Tibial artery (tissue), 4 donors: ENCODE measurements at regions not wholly inside any gene's neighbourhood (a gene's known extent, or its start where the extent isn't known, plus 50 kb on each side); places are given as distances from the start of the nearest gene placed in this dataset.

Experiments
- DNase-seq, 2 donors: peaks; one replicate each; pipeline ENCODE4 v3.0.0-alpha.2; 2019
- H3K27ac ChIP-seq, 2 donors: fragments of 200-600 bp; sonication (generic) in 1 of 2; 1 replicate in 1 of 2; 2 replicates in 1 of 2; pipeline ENCODE4 v1.5.1; 2018 to 2019; ENCODE audit warnings: mild to moderate bottlenecking in 1 of 2
- H3K27me3 ChIP-seq, 2 donors: fragments of 200-600 bp; sonication (generic) in 1 of 2; one replicate each; pipeline versions ENCODE4 v1.5.1 to v1.6.0; 2016 to 2019
- H3K36me3 ChIP-seq, 3 donors: fragments of 200-600 bp; sonication (generic) in 2 of 3; one replicate each; pipeline ENCODE4 v1.5.1; 2016 to 2019; ENCODE audit warnings: mild to moderate bottlenecking in 2 of 3
- H3K4me1 ChIP-seq, 4 donors: fragments of 200-600 bp; sonication (generic) in 2 of 4; 1 replicate in 3 of 4; 2 replicates in 1 of 4; pipeline ENCODE4 v1.5.1; 2016 to 2019
- H3K4me3 ChIP-seq, 2 donors: fragments of 200-600 bp; sonication (generic) in 1 of 2; 1 replicate in 1 of 2; 2 replicates in 1 of 2; pipeline ENCODE4 v1.5.1; 2018 to 2019; ENCODE audit warnings: mild to moderate bottlenecking in 2 of 2
- H3K9me3 ChIP-seq, 3 donors: fragments of 200-600 bp; sonication (generic) in 1 of 3; one replicate each; pipeline ENCODE4 v1.5.1; 2016 to 2019
- CTCF ChIP-seq, 2 experiments: fragments of 200-600 bp in 1 of 2; fragments of 450-650 bp in 1 of 2; IDR thresholded peaks; one replicate each; pipeline ENCODE4 v1.5.1; 2017 to 2019; ENCODE audit warnings: antibody characterized with exemption in 2 of 2, mild to moderate bottlenecking in 1 of 2, moderate library complexity in 1 of 2
- intact Hi-C: fragments of 100-400 bp; cut with DNase I; formaldehyde crosslinking; loops from one replicate; pipeline ENCODE4 v1.15.0; 2023; ENCODE audit warnings: low total_unique reads

GRCh38 chr11:69391192-69392103 lies 90.0 kb upstream of the LINC01488 start:
- Histone ChIP-seq H3K27ac (no peak overlapping the region), H3K4me3 (no peak overlapping the region), H3K27me3 (peaks cover 0 to 20% of the 10 kb centered on the region in 2 donors), H3K36me3 (no peaks in the 10 kb centered on the region), H3K4me1 (no peaks in the 10 kb centered on the region), H3K9me3 (peaks cover 9 to 13% (median 11%) of the 10 kb centered on the region in 3 donors)
- intact Hi-C loops: no loop called here
- DNase-seq: peak in 1 of 2 donors; percentile 50
- TF ChIP-seq CTCF (IDR thresholded peaks at IDR 0.05): no peak

GRCh38 chr11:69392104-69392653 lies 89.3 kb upstream of the LINC01488 start:
- Histone ChIP-seq H3K9me3 (peaks cover 9 to 13% (median 11%) of the 10 kb centered on the region in 3 donors), H3K27ac (no peak overlapping the region), H3K27me3 (peaks cover 0 to 20% of the 10 kb centered on the region in 2 donors), H3K4me1 (no peaks in the 10 kb centered on the region), H3K36me3 (no peaks in the 10 kb centered on the region), H3K4me3 (no peak overlapping the region)
- intact Hi-C loops: no loop called here
- no peak for TF ChIP-seq CTCF (IDR thresholded peaks at IDR 0.05)
- no peak for DNase-seq

GRCh38 chr11:69393178-69393832 lies 88.2 kb upstream of the LINC01488 start:
- H3K4me3 ChIP-seq: no peak overlapping the region
- H3K36me3 ChIP-seq: no peaks in the 10 kb centered on the region
- TF ChIP-seq CTCF (IDR thresholded peaks at IDR 0.05): no peak
- H3K27ac ChIP-seq: no peak overlapping the region
- no peaks in the 10 kb centered on the region for H3K4me1 ChIP-seq
- peak in 1 of 2 donors; percentile 39 for DNase-seq
- intact Hi-C loops: no loop called here
- peaks cover 0 to 20% of the 10 kb centered on the region in 2 donors for H3K27me3 ChIP-seq
- H3K9me3 ChIP-seq: peaks cover 1 to 6% (median 5%) of the 10 kb centered on the region in 3 donors

- peaks cover 0 to 5% (median 4%) of the 10 kb centered on the region in 4 donors for H3K4me1 ChIP-seq
- peaks cover 0 to 3% (median under 1%) of the 10 kb centered on the region in 3 donors for H3K9me3 ChIP-seq
- H3K27me3 ChIP-seq: peaks cover 0 to 20% of the 10 kb centered on the region in 2 donors
- DNase-seq: peak in 1 of 2 donors; percentile 50
- H3K36me3 ChIP-seq: no peaks in the 10 kb centered on the region
- H3K4me3 ChIP-seq: no peak overlapping the region
- intact Hi-C loops: no loop called here
- no peak overlapping the region for H3K27ac ChIP-seq
- TF ChIP-seq CTCF (IDR thresholded peaks at IDR 0.05): no peak
Measured at GRCh38 chr11:69393865-69394233, 87.6 kb upstream of the LINC01488 start.

- intact Hi-C loops: no loop called here
- no peak for TF ChIP-seq CTCF (IDR thresholded peaks at IDR 0.05)
- Histone ChIP-seq H3K4me1 (peaks cover 0 to 10% (median 8%) of the 10 kb centered on the region in 4 donors), H3K27me3 (peaks cover 0 to 20% of the 10 kb centered on the region in 2 donors), H3K36me3 (no peaks in the 10 kb centered on the region), H3K27ac (no peak overlapping the region), H3K9me3 (no peaks in the 10 kb centered on the region), H3K4me3 (no peak overlapping the region)
- DNase-seq: peak in 1 of 2 donors; percentile 61
Measured at GRCh38 chr11:69394234-69394868, 87.1 kb upstream of the LINC01488 start.
